NCI-H1105 treated with DMSO at 0.1 percent for 48 hours (cell line): ENCODE measurements at regions not wholly inside any gene's neighbourhood (a gene's known extent, or its start where the extent isn't known, plus 50 kb on each side); places are given as distances from the start of the nearest gene placed in this dataset.
"Not testable (repeated sequence)": the region's sequence is repeated elsewhere in the genome, so short reads cannot be mapped to it uniquely, and the experiment has no call there.

Experiments used
- DNase-seq: peaks from one replicate; lab custom pipeline; 2025; lab: John Stamatoyannopoulos, UW

GRCh38 chr2:226578879-226579278 is 220.7 kb downstream of the IRS1 start:
- DNase-seq = no peak

- DNase-seq = no peak
These were observed 221.2 kb downstream of the IRS1 start for GRCh38 chr2:226578373-226578772.

- DNase-seq = no peak
These were observed 223.7 kb downstream of the IRS1 start for GRCh38 chr2:226575928-226576327.

GRCh38 chr2:226573158-226573557 is 226.5 kb downstream of the IRS1 start:
- no peak for DNase-seq

GRCh38 chr2:226564667-226565066 is 235.0 kb downstream of the IRS1 start:
- DNase-seq = no peak

GRCh38 chr2:226561962-226562361 is 237.7 kb downstream of the IRS1 start:
- DNase-seq = no peak

- DNase-seq = no peak
These were observed 239.3 kb downstream of the IRS1 start for GRCh38 chr2:226560325-226560724.

- DNase-seq = no peak
These were observed 240.1 kb downstream of the IRS1 start for GRCh38 chr2:226559536-226559935.

GRCh38 chr2:226558418-226558817 is 241.2 kb downstream of the IRS1 start:
- no peak for DNase-seq

GRCh38 chr2:226556050-226556449 is 243.6 kb downstream of the IRS1 start:
- DNase-seq = no peak

GRCh38 chr2:226554701-226555100 is 244.9 kb downstream of the IRS1 start:
- no peak for DNase-seq

GRCh38 chr2:226553333-226553732 is 246.3 kb downstream of the IRS1 start:
- no peak for DNase-seq

GRCh38 chr2:226552571-226553285 is 246.9 kb downstream of the IRS1 start:
- no peak for DNase-seq

- no peak for DNase-seq
These were observed 247.9 kb downstream of the IRS1 start for GRCh38 chr2:226551522-226552250.

- no peak for DNase-seq
These were observed 248.8 kb downstream of the IRS1 start for GRCh38 chr2:226550801-226551200.

- no peak for DNase-seq
These were observed 250.9 kb downstream of the IRS1 start for GRCh38 chr2:226548732-226549131.

GRCh38 chr2:226544596-226545210 is 254.9 kb downstream of the IRS1 start:
- DNase-seq = no peak

- DNase-seq = no peak
These were observed 259.2 kb downstream of the IRS1 start for GRCh38 chr2:226540204-226540994.

GRCh38 chr2:226536410-226536809 is 263.2 kb downstream of the IRS1 start:
- no peak for DNase-seq

- not testable (repeated sequence) for DNase-seq
These were observed 266.6 kb downstream of the IRS1 start for GRCh38 chr2:226532976-226533375.

- DNase-seq = no peak
These were observed 268.4 kb downstream of the IRS1 start for GRCh38 chr2:226531061-226531810.

GRCh38 chr2:226529556-226529955 is 270.1 kb downstream of the IRS1 start:
- no peak for DNase-seq
